ENCODE measurements at regions not wholly inside any gene's neighbourhood (a gene's known extent, or its start where the extent isn't known, plus 50 kb on each side); places are given as distances from the start of the nearest gene placed in this dataset.

- TF ChIP-seq POLR2AphosphoS5 (IDR thresholded peaks at IDR 0.05; ENCODE audit: low read depth, low read length) (no peak), JUND (IDR thresholded peaks at IDR 0.05) (no peak), ZBTB33 (IDR thresholded peaks at IDR 0.05; ENCODE audit: extremely low read depth, insufficient replicate concordance, low read length) (no peak)
Observed at GRCh38 chr1:34612091-34612827, 142.6 kb upstream of the GJB5 start (continued).

- no peak overlapping the region for H3K27ac ChIP-seq (ENCODE audit: low read depth, low read length)
- H3K9me3 ChIP-seq (ENCODE audit: control insufficient read depth in 1 of 2, insufficient read depth in 1 of 2, low read depth in 1 of 2, low read length in 2 of 2): no peaks in the 10 kb centered on the region
- H3K79me2 ChIP-seq (ENCODE audit: insufficient read depth, low read length): no peaks in the 10 kb centered on the region
- ChIA-PET RAD21 (ENCODE audit: low non-redundant PET in 1 of 2, low total read pairs in 2 of 2, uncharacterized antibody in 2 of 2, unreplicated experiment in 2 of 2) (no interaction called here), CTCF (no interaction called here), POLR2A (no interaction called here)
- intact Hi-C loops (cut with micrococcal nuclease): no loop called here
- TF ChIP-seq YY1 (IDR thresholded peaks at IDR 0.05; ENCODE audit: extremely low read depth, insufficient replicate concordance, low read depth, low read length): no peak
- no peak for TF ChIP-seq ATF3 (IDR thresholded peaks at IDR 0.05)
- no peak for TF ChIP-seq EZH2phosphoT487 (IDR thresholded peaks at IDR 0.05; ENCODE audit: borderline replicate concordance)
- TF ChIP-seq CEBPB (IDR thresholded peaks at IDR 0.05; ENCODE audit: low read depth): no peak
- no peak for TF ChIP-seq REST (IDR thresholded peaks at IDR 0.05; ENCODE audit: low read depth)
- TF ChIP-seq EGR1 (IDR thresholded peaks at IDR 0.05; ENCODE audit: low read depth): no peak
- no peak for TF ChIP-seq SIN3A (IDR thresholded peaks at IDR 0.05; ENCODE audit: low read depth)
- no peak overlapping the region for H3K9ac ChIP-seq (ENCODE audit: low read length)
- no peaks in the 10 kb centered on the region for H4K20me1 ChIP-seq (ENCODE audit: insufficient read depth)
- BruUV-seq (replicated peaks): no TSS peak
- H3K4me1 ChIP-seq (ENCODE audit: control insufficient read depth in 1 of 2, insufficient read depth in 2 of 2, low read length in 2 of 2): no peaks in the 10 kb centered on the region
- no peaks in the 10 kb centered on the region for H3K36me3 ChIP-seq (ENCODE audit: control insufficient read depth in 1 of 2, insufficient read depth in 2 of 2, low read length in 2 of 2)
- no peak overlapping the region for H2AFZ ChIP-seq (ENCODE audit: low read depth, low read length, poor library complexity, severe bottlenecking)
- ATAC-seq (no peak), DNase-seq (ENCODE audit: low read depth, low spot score) (no peak)
- no peak overlapping the region for H3K4me3 ChIP-seq (replicated peaks in 1 of 2; ENCODE audit: low read depth in 1 of 2, low read length in 2 of 2)
- peaks cover 79% of the 10 kb centered on the region for H3K27me3 ChIP-seq (ENCODE audit: insufficient read depth, low read length)
- no peaks in the 10 kb centered on the region for H3K9me2 ChIP-seq (ENCODE audit: insufficient read depth)
- H3K4me2 ChIP-seq (ENCODE audit: low read length): no peak overlapping the region
Observed at GRCh38 chr1:34617321-34618118, 137.3 kb upstream of the GJB5 start.

Measured in HCT116 (cell line).